Lung microvascular endothelial cell (primary cell): ENCODE measurements at regions not wholly inside any gene's neighbourhood (a gene's known extent, or its start where the extent isn't known, plus 50 kb on each side); places are given as distances from the start of the nearest gene placed in this dataset.
A peak's percentile ranks its signal among the peaks of the same experiment; 100 is the strongest.
"Not testable (repeated sequence)": the region's sequence is repeated elsewhere in the genome, so short reads cannot be mapped to it uniquely, and the experiment has no call there.

ENCODE experiments used
- DNase-seq, 2 donors: peaks; one replicate each; pipeline versions ENCODE4 v3.0.0 to v3.0.0-alpha.2; 2010; ENCODE audit warnings: low read depth in 2 of 2

DNA sequence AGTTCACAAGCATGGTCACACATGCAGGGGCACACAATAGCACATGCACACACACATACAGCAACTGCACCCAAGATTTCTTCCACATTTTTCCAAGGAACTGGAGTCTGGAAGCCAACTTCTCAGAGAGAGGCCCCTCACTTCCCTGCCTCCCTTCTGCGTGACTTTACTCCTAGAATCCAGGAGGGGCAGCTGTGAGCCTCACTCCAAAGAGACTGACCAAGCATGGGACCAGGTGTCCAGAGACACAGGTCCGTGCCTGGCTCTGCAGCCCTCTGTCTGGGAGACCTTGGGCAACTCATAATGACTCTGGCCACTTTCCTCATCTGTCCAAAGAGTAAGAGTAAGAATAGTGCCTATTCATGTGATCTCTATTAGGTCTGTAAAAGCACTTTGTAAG lies 104.7 kb upstream of the TMEM132E start:
- no peak for DNase-seq

DNA sequence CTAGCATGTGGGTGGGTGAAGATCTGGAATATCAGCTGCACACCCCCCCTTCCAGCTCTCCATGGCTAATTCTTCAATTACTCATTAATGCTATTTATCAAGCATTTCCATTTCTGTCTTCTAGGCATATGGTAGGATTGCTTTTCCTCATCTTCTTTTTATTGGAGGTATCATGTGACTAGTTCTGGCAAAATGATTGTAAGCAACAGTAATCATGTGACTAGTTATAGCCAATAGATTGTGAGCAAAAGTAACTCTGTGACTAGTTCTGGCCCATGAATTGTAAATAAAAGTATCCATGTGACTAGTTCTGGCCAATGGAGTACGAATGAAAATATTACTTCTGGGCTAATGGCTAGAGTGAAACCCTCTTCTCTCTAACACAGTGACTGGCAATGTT lies 107.0 kb upstream of the TMEM132E start:
- no peak for DNase-seq

DNA sequence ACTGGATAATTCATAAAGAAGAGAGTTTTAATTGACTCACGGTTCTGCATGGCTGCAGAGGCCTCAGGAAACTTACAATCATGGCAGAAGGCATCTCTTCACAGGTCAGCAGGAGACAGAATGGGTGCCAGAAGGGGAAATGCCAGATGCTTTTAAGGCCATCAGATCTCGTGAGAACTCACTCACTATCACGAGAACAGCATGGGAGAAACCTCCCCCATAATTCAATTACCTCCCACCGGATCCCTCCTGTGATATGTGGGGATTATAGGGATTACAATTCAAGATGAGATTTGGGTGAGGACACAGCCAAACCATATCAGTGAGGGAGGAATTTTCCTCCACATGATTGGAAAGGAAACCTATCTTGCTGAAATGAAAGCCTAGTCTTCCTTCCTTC lies 108.1 kb upstream of the TMEM132E start:
- not testable (repeated sequence) for DNase-seq

DNA sequence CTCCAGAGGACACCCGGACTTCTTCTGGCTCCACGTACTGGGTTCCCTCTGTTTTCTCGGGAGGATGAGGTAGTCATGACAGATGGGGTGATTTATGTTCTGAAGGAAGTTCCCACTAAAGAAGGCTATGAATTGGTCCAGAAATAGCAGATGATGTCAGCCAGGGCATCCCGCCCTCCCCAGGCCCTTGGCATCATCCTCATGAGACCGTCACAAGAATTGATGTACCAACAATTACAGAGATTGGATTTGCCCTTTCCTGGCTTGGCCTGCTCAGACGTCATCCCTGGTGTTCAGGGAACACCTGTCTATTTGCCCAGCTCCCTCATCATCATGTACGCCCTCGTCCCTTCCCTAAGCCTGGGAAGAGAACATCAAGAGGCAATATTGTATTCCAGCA lies 102.8 kb upstream of the CCL1 start:
- peak in 1 of 2 donors; percentile 4 for DNase-seq

DNA sequence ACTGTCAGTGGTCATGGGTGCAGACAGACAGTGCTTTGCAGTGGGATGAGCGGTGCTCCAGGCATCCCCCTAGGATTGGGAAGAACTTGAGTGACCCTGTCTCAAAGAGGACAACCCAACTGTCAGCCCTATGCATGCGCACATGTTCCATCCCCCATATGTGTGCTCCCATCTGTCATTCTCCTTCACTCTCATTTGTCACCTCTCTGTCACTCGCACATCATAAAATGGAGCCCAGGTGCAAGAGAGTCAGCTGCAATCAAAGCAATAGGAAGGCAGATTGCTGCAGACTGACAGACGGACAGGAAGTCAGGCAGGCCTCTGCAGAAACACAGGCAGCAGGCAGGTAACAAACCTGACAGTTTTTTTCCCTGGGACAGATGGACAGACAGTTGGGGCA lies 101.8 kb upstream of the CCL1 start:
- no peak for DNase-seq

DNA sequence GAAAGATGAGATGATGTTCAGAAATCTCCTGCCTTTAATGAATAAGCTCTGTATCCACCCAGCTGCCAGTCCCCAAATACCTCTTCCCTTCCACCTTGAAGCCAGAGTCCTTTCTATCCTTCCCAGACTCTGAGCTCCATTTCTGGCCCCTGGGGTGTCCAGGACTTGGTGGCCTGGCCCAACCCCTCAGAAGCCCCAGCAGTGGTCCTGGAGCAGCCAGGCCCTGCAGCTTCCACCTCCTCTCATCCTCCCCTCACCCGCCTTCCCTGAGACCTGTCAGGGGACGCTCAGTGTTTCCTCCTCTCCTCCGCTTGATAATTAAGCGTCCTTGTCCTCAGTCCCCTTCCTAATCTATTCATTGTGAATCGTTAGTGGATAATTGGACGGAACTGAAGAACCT lies 95.2 kb upstream of the CCL1 start:
- DNase-seq, result no peak

DNA sequence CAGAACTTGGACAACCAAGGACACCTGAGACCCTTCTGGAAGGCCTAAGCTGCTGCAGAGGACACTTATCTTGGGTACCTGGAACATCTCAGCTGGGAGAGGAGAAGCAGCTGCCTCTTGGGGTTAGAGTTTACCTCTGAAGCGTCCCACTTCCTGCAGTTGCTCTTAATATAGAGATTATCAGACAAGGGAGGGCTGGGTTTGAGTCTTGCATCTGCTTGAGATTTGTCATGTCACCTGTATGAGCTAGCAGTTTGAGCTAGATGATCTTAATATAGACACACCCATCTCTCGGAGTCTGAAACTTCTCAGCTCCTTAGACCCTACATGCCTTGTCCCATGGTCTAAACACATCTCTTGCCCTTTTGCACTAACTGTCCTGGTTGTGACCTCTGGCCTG lies 93.1 kb upstream of the CCL1 start:
- DNase-seq, result no peak

DNA sequence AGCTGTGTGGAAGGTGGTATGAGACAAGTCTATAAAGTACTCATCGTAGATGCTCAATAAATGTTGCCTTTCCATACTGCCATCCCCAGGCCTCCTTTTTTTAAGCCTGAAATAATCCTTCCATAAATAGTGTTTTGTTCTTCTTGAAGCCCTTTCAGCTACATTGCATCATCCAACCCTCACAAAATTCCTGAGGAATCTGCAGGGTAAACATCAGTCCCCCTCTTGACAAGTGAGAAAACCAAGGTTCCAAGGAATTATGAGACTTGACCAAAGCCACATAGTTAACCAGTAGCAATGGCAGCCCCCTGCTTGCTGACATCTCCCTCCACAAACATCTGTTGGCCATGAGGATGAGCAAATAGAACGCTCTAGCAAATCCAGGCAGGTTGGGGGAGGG lies 89.7 kb upstream of the CCL1 start:
- no peak for DNase-seq

DNA sequence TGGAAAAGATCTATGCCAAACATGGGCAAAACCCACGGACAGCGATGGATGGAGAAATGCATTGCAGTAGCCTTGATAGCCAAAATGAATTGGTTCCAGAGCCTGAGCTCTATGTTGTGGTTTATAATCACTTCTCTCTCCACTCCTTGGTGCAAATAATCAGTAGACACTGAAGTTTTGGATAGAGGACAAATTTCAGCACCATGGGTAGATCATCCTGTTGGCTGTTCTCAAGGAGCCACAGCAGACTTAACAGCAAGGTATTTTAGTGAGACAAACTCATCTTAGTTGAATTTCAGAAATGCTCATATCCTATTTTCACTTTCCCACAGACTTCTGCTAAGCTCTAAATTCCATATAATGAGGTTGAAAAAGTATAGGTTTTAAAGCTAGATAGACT lies 88.3 kb upstream of the CCL1 start:
- no peak for DNase-seq

DNA sequence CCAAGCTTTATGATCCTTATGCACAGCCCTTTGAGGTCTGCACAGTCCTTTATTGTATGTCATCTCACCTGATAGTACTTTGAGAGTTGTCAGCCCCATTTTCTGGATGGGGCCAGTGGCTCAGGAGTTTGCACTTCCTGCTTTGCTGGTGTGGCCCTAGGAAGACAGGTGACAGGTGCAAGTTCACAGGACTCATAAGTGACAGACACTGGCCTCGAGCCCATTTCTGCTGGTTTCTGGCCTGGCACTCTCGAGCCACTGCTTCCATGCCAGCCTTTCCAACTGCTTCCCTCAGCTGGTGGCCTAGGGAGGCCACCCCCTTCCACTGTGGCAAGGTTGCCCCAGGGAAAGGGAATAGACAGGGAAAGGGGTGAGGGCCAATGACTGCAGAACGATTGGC lies 84.4 kb upstream of the CCL1 start:
- DNase-seq, result no peak

DNA sequence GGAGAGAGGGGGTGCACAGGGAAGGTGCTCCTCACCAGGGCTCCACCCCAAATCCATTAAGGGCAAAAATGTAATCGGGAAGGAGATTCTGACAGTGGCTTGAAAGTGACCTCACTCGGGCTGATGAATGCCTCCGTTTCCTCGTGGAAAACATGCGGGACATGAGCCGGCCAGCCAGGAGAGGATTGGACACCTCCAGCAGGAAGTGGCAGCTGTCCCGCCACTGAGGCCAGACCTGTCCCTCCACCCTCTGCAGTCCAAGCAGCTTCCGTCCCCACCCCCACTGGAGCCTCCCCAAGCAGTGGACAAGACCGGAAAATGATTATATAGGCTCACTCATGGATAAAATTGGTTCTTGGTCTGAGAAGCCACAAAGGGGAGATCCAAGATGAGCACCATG lies 82.1 kb upstream of the CCL1 start:
- no peak for DNase-seq

DNA sequence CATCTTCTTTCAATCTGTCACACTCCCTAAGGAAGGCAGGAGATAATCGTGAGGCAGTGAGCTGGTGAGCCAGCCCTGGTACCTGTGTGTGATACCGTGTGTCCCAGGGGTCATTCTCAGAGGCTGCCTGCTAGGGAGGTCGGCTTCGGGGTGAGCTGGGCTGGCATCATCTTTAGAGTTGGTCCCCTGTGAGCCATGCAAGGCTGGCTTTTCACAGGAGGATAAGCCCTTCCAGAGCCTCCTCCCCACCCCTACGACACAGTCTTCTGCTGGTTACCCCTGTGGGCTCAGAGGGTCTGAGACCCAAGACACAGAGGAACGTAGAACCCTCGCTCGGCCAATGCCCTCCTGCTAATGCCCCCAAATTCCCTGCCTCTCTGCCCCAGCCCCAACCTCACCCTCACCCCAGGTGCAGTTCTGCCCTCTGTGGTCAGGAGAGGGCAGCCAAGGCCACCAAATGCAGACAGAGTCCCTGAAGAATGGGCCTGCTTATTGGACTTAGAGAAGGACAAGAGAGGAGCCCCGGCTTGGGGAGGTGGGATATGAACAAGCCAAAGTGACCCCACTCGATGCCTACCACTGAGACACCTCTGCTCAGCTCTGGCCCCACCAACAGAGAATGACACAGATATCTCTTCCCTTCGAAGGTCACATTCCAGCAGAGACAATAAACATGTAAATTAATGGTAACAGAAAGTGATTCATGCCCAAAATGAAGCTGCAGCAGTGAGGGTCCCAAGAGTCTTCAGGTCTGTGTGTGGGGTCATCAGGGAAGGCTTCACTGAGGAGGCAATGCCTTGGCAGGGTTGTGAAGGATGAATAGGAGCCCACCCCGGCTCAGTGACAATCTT lies 80.8 kb upstream of the CCL1 start:
- peak in 1 of 2 donors; percentile 3 for DNase-seq

DNA sequence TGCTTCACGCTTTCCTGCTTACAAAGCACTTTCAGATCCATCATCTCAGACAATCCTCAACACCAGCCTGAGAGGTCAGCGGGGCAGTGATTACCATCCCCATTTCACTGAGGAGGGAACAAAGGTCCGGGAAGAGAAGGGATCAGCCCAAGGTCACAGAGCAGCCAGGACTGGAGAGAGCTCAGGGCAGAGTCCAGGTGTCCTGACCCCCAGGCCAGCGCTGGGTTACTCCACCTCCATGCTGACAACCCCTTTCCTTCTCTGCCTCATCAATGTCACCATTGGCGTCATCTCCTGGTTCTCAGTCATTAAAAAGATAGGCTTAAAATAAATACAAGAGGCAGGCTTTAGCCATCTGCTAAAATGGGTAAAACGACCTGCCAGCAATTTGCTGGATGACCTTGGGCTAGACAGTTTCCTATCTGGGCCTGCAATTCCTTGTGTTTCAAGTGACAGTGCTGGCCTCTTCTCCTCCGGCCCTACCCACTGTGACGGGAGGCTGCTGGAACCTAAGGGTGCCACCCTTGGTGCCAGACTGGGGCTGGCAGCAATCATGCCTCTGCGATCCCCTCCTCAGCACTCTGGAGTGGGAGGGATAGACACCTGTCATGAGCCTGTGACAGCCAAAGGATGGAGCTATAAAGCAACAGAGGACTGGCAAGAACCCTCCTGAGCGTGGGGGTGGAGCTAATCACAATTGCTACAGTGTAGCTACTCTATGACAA lies 79.5 kb upstream of the CCL1 start:
- DNase-seq, result no peak

DNA sequence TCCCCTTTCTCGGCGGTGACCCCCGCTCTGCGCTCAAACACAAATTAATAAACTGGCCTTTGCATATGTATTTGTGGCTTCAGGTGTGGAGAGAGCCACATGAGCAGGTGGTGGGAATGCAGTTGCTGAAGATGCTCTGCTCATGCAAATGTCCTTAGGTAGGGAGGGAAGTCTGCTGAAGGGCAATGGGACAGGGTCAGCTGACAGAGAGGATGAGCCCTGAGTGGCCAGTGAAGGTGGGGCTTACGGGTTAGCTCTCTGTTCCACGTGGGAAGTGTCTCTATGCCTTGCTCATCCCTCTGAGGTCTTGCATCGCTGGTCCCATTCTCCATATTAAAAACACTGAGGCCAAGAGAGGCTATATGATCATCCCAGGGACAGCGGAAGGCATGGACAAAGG lies 74.2 kb upstream of the CCL1 start:
- DNase-seq, result no peak

DNA sequence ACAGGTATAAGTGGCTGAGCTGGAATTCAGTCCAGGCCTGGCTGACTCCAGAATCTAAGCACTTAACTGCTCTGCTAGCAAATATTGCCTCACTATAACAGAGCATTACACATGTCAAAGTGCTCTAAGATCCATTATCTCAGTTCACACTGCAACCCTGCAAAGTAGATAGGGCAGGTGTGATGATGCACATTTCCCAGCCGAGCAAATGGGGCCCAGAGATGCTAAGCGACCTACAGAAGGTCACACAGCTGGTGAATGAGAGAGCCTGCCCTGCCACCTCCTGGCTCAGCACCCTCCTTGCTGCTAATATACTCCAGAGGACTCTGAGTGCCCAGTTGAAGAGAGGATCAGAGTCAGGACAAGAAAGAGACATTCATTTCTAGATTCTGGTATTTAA lies 73.6 kb upstream of the CCL1 start:
- no peak for DNase-seq

DNA sequence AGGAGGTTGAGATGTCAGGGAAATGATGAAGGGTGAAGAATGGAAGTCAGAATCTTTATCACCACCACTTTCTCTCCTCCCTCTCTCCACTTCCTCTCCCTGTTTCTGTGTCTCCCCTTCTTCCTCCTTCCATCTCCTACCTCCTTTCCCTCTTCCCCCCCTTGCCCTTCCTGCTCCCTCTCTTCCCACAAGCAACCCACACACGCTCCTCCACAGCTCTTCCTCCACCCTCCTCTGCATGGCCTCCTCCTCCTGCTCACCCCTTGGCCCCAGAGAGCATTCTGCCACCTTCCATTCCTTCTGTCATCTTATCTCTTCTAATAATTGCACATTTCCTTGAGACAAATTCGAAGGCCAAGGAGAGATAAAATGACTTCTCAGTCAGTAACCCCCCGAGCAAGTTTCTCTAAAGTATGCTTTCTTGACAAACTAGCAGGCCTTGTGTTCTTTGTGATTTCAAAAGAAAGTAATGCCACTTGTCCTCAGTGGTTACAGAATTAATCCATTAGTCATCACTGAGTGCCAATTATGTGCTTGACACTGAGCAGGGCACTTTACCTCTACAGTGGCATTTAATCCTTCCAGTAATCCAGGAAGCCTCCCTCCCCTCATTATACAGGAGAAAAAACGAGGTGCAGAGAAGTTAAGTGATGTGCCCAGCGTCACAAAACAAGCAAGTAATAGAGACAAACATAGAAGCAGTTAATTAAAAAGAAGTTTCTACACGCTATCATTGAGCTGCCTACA lies 72.3 kb upstream of the CCL1 start:
- DNase-seq, result no peak

DNA sequence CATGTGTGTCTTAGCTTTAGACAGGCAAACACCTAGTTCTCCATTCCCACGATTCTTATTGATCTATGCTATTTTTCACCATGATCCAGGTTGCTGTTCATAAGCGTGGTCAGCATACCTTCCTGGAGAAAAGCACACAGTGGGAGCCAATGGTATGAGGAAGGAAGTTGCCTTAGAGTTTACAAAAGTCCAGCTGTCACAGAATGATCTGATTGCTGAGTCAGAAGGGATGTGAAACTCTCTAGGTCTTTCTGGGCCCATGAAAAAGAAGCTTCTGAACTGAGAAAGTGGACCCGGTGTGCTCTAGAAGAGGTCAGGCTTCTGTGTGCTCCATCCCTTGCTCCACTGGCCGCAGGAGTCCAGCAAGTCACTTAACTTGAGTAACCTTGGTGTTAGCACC lies 71.0 kb upstream of the CCL1 start:
- peak in 1 of 2 donors; percentile 11 for DNase-seq

DNA sequence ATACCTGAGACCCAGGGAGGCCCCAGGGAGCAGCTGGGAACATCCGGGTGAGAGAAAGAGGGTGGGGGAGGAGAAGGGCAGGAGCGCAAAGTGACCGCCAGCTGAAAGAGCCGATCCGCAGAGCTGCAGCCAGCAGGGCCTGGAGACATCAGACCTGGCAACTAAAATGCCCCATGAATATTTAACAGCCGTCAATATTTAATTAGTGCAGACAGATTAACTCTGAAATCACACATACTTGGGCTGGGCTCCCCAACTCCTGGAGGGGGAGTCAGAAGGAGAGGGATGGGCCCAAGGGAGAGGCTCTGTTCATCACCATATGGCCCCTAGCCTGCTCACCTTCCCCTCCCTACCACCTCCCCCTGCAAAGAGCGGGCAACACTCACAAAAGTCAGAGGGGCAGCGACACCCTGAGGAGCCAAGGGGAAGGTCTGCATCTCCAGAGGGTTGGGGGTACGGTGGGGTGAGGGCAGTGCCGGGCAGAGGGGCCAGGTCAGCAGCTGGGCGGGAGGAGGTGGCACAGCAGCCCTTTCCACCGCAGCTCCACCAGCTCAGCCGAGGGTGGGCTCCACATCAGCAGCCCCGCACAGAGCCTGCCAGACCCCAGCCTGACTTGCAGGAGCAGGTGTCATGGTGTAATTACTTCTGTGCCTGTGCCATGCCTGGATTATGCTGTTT lies 61.9 kb upstream of the CCL1 start:
- DNase-seq, result no peak

DNA sequence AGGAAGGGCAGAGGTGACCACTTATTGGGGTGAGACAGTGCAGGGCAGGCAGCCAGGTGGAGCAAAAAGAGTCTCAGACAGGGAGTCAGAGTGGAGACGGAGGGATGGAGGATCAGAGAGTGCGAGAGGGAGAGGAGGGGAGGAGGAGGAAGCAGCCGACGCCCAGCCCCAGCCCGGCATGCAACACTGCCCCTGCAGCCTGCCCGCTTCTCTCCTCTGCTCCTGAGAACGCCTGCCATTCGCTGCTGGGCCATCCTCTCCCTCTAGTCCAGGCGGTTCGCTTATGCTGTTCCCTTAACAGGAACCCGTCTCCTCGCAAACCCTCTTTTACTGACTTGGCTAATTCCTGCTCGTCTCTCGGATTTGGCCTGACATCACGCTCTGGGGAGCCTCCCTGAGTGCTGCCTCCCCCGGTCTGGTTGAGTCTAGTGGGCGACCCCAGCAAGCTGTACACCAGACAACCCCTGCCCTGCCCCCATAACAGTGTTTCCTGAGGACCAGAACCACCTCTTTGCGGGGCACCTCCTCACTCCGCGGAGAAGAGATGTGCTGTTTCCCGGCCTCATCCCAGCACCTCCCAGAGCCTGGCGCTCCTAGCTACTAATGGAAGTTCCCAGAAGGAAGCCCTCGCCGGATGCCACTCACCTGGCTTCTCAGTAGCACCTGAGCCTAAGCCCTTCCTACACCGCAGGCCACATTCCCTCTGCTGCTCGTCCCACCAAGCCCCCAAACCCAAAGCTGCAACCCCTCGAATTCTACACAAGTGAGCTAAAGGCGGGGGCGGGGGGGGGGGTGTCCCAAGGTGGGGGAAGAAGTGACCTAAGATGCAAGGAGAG lies 61.2 kb upstream of the CCL1 start:
- DNase-seq, result no peak

DNA sequence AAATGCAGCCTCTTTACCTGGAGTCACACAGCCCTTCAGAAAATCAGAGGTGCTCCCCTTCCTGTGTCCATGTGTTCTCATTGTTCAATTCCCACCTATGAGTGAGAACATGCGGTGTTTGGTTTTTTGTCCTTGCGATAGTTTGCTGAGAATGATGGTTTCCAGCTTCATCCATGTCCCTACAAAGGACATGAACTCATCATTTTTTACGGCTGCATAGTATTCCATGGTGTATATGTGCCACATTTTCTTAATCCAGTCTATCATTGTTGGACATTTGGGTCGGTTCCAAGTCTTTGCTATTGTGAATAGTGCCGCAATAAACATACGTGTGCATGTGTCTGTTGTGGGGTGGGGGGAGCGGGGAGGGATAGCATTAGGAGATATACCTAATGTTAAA lies 60.3 kb upstream of the CCL1 start:
- not testable (repeated sequence) for DNase-seq

DNA sequence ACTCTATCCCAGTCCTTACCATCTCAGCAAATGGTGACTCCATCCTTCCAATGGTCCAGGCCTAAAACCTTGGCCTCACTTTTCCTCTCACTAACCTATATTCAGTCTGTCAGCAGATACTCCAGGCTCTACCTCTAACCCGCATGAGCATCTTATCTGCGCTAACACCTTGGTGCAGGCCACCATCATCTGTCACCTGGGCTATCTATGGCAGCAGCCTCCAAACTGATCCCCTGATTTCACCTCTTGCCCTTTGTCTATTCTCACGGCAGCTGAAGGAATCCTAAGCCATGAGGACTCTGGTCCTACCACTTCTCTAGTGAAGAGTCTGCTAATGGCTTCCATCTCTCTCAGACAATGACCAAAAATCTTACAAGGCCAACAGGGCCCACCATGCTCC lies 57.9 kb upstream of the CCL1 start:
- no peak for DNase-seq
